Skin of body (tissue), 1 donor: ENCODE measurements at regions not wholly inside any gene's neighbourhood (a gene's known extent, or its start where the extent isn't known, plus 50 kb on each side); places are given as distances from the start of the nearest gene placed in this dataset.

Experiments
- DNase-seq: peaks from one replicate; lab custom pipeline; 2025; lab: John Stamatoyannopoulos, UW

GRCh38 chr17:33640629-33641028 lies 347.5 kb upstream of the ASIC2 start:
- DNase-seq = no peak

GRCh38 chr17:33642002-33642401 lies 348.9 kb upstream of the ASIC2 start:
- no peak for DNase-seq

GRCh38 chr17:33647956-33648355 lies 354.9 kb upstream of the ASIC2 start:
- no peak for DNase-seq

GRCh38 chr17:33650304-33650703 lies 357.2 kb upstream of the ASIC2 start:
- DNase-seq = no peak

GRCh38 chr17:33651686-33652085 lies 358.6 kb upstream of the ASIC2 start:
- no peak for DNase-seq

GRCh38 chr17:33652731-33653398 lies 359.8 kb upstream of the ASIC2 start:
- DNase-seq = no peak

GRCh38 chr17:33653399-33653788 lies 360.3 kb upstream of the ASIC2 start:
- DNase-seq = no peak

GRCh38 chr17:33657181-33657580 lies 364.1 kb upstream of the ASIC2 start:
- no peak for DNase-seq

GRCh38 chr17:33661975-33662374 lies 368.9 kb upstream of the ASIC2 start:
- DNase-seq = no peak

- no peak for DNase-seq
Observed at GRCh38 chr17:33664116-33664840, 371.2 kb upstream of the ASIC2 start.

GRCh38 chr17:33667052-33667509 lies 374.0 kb upstream of the ASIC2 start:
- DNase-seq = no peak

- DNase-seq = no peak
Observed at GRCh38 chr17:33667671-33668070, 374.6 kb upstream of the ASIC2 start.

GRCh38 chr17:33668516-33668915 lies 375.4 kb upstream of the ASIC2 start:
- DNase-seq = no peak

GRCh38 chr17:33671491-33671890 lies 378.4 kb upstream of the ASIC2 start:
- no peak for DNase-seq

- DNase-seq = peak; percentile 4
Observed at GRCh38 chr17:33674685-33675084, 381.6 kb upstream of the ASIC2 start.

GRCh38 chr17:33676444-33676843 lies 383.3 kb upstream of the ASIC2 start:
- DNase-seq = no peak

- no peak for DNase-seq
Observed at GRCh38 chr17:33679595-33679994, 386.5 kb upstream of the ASIC2 start.

GRCh38 chr17:33680472-33680871 lies 387.4 kb upstream of the ASIC2 start:
- DNase-seq = no peak

- no peak for DNase-seq
Observed at GRCh38 chr17:33682599-33682998, 389.5 kb upstream of the ASIC2 start.

GRCh38 chr17:33684735-33685134 lies 391.6 kb upstream of the ASIC2 start:
- DNase-seq = no peak

GRCh38 chr17:33686171-33686570 lies 393.1 kb upstream of the ASIC2 start:
- DNase-seq = no peak

GRCh38 chr17:33687831-33688230 lies 394.7 kb upstream of the ASIC2 start:
- DNase-seq = no peak

GRCh38 chr17:33688771-33689170 lies 395.7 kb upstream of the ASIC2 start:
- DNase-seq = peak; percentile 7
